Activated CD8-positive, alpha-beta T cell treated with anti-CD3 and anti-CD28 coated beads for 36 hours (primary cell): ENCODE measurements at regions not wholly inside any gene's neighbourhood (a gene's known extent, or its start where the extent isn't known, plus 50 kb on each side); places are given as distances from the start of the nearest gene placed in this dataset.

ENCODE experiments used
- ATAC-seq: fragments of 200-7000 bp; cut with Tn5 transposase; one replicate; pipeline ENCODE4 v1.10.0; 2021; ENCODE audit warnings: mild to moderate bottlenecking, moderate library complexity
- CTCF ChIA-PET: fragments of 350-600 bp; sonication (Branson Sonifier 250); formaldehyde crosslinking; loops from one replicate; lab custom pipeline; 2021; ENCODE audit warnings: antibody characterized with exemption; lab: Charles Lee
- POLR2A ChIA-PET: fragments of 350-600 bp; sonication (Branson Sonifier 250); formaldehyde crosslinking; loops from one replicate; lab custom pipeline; 2021; ENCODE audit warnings: antibody characterized with exemption; lab: Charles Lee
- DNase-seq: peaks from one replicate; pipeline ENCODE4 v3.0.0-alpha.2; 2020
- H3K27ac Mint-ChIP-seq: one replicate; pipeline ENCODE4 v1.8.0; 2021; ENCODE audit warnings: mild to moderate bottlenecking, mixed read lengths
- H3K27me3 Mint-ChIP-seq: one replicate; pipeline ENCODE4 v1.8.0; 2021; ENCODE audit warnings: mixed read lengths
- H3K36me3 Mint-ChIP-seq: one replicate; pipeline ENCODE4 v1.8.0; 2021; ENCODE audit warnings: low read depth, mixed read lengths
- H3K4me1 Mint-ChIP-seq: one replicate; pipeline ENCODE4 v1.8.0; 2021; ENCODE audit warnings: low read depth, mixed read lengths
- H3K4me3 Mint-ChIP-seq: one replicate; pipeline ENCODE4 v1.8.0; 2021; ENCODE audit warnings: mild to moderate bottlenecking, moderate library complexity, mixed read lengths
- H3K9me3 Mint-ChIP-seq: one replicate; pipeline ENCODE4 v1.8.0; 2021; ENCODE audit warnings: mixed read lengths
- CTCF ChIP-seq: fragments of 200-600 bp; IDR thresholded peaks from one replicate; pipeline ENCODE4 v1.8.0; 2022; ENCODE audit warnings: antibody characterized with exemption, mild to moderate bottlenecking
- intact Hi-C: fragments of 100-400 bp; cut with micrococcal nuclease; formaldehyde crosslinking; loops from one replicate; pipeline ENCODE4 v1.10.0; 2022

- CTCF ChIA-PET, result interaction anchor here (1.3 kb wide), 1 partner anchor 9 kb away, joined by 3 read pairs; no protein-coding TSS in a partner anchor
- DNase-seq (no peak), ATAC-seq (no peak)
- Mint-ChIP-seq H3K4me3 (no peak overlapping the region), H3K9me3 (no peaks in the 10 kb centered on the region), H3K36me3 (no peaks in the 10 kb centered on the region), H3K4me1 (no peaks in the 10 kb centered on the region), H3K27me3 (peaks cover 1% of the 10 kb centered on the region), H3K27ac (no peak overlapping the region)
- no peak for TF ChIP-seq CTCF
- intact Hi-C loops, result no loop called here
- POLR2A ChIA-PET, result no interaction called here
Measured at GRCh38 chr2:59033661-59034060, 792.5 kb upstream of the FANCL start.

GRCh38 chr2:59032499-59032898 is 791.4 kb upstream of the FANCL start:
- Mint-ChIP-seq H3K36me3 (no peaks in the 10 kb centered on the region), H3K4me3 (no peak overlapping the region), H3K27me3 (peaks cover 1% of the 10 kb centered on the region), H3K4me1 (no peaks in the 10 kb centered on the region), H3K9me3 (no peaks in the 10 kb centered on the region), H3K27ac (no peak overlapping the region)
- CTCF ChIA-PET, result no interaction called here
- ATAC-seq, result no peak
- no peak for DNase-seq
- no peak for TF ChIP-seq CTCF
- POLR2A ChIA-PET, result interaction anchor here (1.4 kb wide), 1 partner anchor 12 kb away, joined by 3 read pairs; no protein-coding TSS in a partner anchor
- intact Hi-C loops, result no loop called here

GRCh38 chr2:59029058-59029457 is 787.9 kb upstream of the FANCL start:
- DNase-seq (no peak), ATAC-seq (no peak)
- Mint-ChIP-seq H3K27me3 (peaks cover 3% of the 10 kb centered on the region), H3K36me3 (no peaks in the 10 kb centered on the region), H3K4me1 (no peaks in the 10 kb centered on the region), H3K27ac (no peak overlapping the region), H3K4me3 (no peak overlapping the region), H3K9me3 (no peaks in the 10 kb centered on the region)
- no peak for TF ChIP-seq CTCF
- POLR2A ChIA-PET, result no interaction called here
- CTCF ChIA-PET, result no interaction called here
- intact Hi-C loops, result no loop called here

GRCh38 chr2:59027320-59027719 is 786.2 kb upstream of the FANCL start:
- H3K36me3 Mint-ChIP-seq, result no peaks in the 10 kb centered on the region
- no peak for DNase-seq
- intact Hi-C loops, result no loop called here
- no peak overlapping the region for H3K27ac Mint-ChIP-seq
- peaks cover 3% of the 10 kb centered on the region for H3K27me3 Mint-ChIP-seq
- no peaks in the 10 kb centered on the region for H3K9me3 Mint-ChIP-seq
- no peak for TF ChIP-seq CTCF
- CTCF ChIA-PET, result interaction anchor here (0.9 kb wide), 1 partner anchor 518 kb away, joined by 3 read pairs; no protein-coding TSS in a partner anchor
- no peaks in the 10 kb centered on the region for H3K4me1 Mint-ChIP-seq
- POLR2A ChIA-PET, result interaction anchor here (0.6 kb wide), 1 partner anchor 1741 kb away, joined by 3 read pairs; no protein-coding TSS in a partner anchor
- no peak overlapping the region for H3K4me3 Mint-ChIP-seq
- no peak for ATAC-seq

- Mint-ChIP-seq H3K27ac (no peak overlapping the region), H3K9me3 (no peaks in the 10 kb centered on the region), H3K36me3 (no peaks in the 10 kb centered on the region), H3K4me3 (no peak overlapping the region), H3K4me1 (no peaks in the 10 kb centered on the region), H3K27me3 (peaks cover 1% of the 10 kb centered on the region)
- peak; percentile 52 for DNase-seq
- intact Hi-C loops, result no loop called here
- no peak for ATAC-seq
- ChIA-PET POLR2A (no interaction called here), CTCF (interaction anchor here (0.7 to 2.8 kb wide), 21 partner anchors 9 to 1557 kb away, joined by 3 to 26 read pairs (median 3); no protein-coding TSS in a partner anchor)
- peak; percentile 68 for TF ChIP-seq CTCF
Measured at GRCh38 chr2:59025157-59025757, 784.1 kb upstream of the FANCL start.
